GM19467 (cell line): ENCODE measurements at regions not wholly inside any gene's neighbourhood (a gene's known extent, or its start where the extent isn't known, plus 50 kb on each side); places are given as distances from the start of the nearest gene placed in this dataset.

Experiments
- ATAC-seq: cut with Tn5 transposase; IDR thresholded peaks from one replicate; pipeline ENCODE4 v1.9.1; 2021; ENCODE audit warnings: mild to moderate bottlenecking, moderate library complexity; ENCODE audit not compliant: unreplicated experiment

DNA sequence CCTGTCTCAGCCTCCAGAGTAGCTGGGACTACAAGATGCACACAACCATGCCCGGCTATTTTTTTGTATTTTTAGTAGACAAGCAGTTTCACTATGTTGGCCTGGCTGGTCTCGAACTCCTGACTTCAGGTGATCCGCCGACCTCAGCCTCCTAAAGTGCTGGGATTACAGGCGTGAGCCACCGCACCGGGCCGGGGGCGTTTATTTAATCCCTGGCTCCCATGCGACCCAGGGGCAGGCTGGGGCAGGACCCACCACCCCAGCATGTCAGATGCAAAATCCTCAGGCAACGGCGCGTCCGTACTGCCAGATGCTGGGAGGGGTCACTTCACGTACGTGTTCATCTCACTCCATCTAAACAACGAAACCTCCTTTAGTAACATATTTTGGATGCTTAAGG lies 518.7 kb upstream of the NOX3 start:
- ATAC-seq: no peak

DNA sequence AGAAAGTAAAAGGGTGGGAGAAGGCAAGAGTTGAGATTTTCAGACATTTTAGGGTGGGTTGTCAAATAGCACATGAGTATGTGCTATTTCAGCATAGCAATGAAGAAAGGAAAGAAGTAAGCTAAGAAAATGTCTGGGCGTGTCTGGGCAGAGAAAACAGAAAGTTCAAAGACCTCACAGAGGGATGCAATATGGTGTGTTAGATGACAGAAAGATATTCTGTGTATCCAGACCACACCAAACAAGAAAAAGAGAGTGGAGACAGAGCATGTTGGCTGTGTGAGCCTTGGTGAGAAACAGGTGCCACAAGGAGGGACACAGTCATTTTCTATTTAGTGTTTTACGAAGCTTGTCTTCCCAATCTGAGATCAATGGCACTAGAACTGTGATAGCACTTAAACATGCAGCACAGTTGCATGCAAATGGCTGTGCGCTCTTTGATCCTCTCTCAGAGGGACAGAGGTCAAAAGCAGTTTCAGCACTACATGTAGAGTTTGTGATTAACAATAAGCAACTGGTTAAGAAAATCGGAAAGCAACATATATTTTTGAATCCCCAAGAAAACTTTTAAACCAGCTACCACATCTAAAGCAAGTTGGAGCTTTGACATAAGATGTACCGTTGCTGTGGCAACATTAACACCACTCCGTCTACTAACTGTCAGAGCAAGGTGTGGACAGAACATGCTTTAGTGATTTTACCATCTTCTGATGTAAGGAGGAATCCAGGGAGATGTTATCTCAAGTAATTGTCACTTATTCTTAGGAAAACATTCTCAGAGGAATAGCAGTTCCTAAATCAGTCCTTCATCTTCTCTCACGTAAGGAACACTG lies 515.5 kb upstream of the NOX3 start:
- ATAC-seq: no peak

GRCh38 chr6:155970472-155970871 lies 514.8 kb upstream of the NOX3 start:
- ATAC-seq: no peak

- no peak for ATAC-seq
Observed at GRCh38 chr6:155968921-155969320, 513.3 kb upstream of the NOX3 start.

DNA sequence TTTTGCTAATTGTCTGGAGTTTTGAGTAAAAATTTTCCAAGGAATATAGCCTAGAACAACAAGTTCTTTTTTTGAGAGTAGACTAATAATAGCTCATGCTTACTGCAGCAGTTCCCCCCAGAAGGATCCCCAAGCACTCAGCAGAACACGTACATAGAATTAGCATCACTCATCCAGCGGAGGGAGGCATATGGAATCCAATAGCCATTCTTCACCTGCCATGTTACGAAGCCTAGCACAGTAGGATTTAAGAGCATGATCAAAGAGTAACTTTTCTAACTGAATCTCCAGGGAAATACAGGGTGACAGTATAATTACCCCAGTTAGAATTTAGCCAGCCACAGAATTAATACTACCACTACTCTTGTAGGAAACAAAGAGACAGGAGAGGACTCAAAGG lies 511.7 kb upstream of the NOX3 start:
- ATAC-seq: no peak

DNA sequence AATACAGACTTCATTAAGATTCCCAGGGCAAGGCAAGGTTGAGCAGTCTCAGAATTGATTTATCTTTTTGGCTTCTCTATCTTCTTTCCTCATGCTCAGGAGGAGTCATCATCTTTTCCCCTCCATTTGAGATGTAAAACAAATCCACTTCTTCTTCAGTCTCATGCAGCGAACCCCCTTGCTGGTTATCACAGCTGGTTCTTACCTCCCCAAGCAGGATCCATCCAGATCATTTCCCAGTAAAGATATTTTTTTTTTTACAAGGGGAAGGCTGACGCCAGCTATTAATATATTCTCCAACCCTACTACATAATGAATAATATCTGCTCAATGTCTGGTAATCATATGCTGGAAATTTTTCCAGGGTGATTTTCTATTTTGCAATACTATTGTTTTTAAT lies 508.9 kb upstream of the NOX3 start:
- no peak for ATAC-seq

- ATAC-seq: no peak
Observed at GRCh38 chr6:155962276-155962675, 506.6 kb upstream of the NOX3 start.

DNA sequence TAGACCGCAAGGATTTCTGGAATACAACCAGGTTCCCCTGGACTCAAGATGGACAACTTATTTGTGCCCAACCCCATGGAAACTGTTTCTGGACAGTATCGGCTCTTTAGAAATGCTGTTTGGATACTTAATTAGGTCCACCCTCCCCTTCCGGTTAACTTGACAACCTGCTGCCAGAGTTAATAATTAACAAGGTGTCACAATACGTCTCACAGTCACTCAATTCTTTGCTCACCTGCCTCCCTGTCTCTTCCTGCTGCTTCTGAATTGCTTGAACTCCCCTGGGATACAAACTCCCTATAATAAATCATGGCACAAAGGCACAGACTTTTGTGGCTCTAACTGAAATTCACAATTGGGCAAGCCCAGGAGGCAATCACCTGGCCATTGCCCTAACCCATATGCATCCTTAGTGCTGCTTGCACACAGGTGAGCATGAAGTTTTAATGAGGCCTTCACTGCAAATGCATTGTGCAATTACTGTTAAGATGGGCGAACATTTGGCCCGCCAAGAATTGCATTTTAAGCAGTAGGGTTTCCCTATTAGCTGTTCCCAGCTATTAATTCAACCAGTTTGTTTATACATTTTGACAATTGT lies 504.4 kb upstream of the NOX3 start:
- no peak for ATAC-seq

- ATAC-seq: no peak
Observed at GRCh38 chr6:155958550-155958949, 502.9 kb upstream of the NOX3 start.

- no peak for ATAC-seq
Observed at GRCh38 chr6:155955038-155955437, 499.4 kb upstream of the NOX3 start.

DNA sequence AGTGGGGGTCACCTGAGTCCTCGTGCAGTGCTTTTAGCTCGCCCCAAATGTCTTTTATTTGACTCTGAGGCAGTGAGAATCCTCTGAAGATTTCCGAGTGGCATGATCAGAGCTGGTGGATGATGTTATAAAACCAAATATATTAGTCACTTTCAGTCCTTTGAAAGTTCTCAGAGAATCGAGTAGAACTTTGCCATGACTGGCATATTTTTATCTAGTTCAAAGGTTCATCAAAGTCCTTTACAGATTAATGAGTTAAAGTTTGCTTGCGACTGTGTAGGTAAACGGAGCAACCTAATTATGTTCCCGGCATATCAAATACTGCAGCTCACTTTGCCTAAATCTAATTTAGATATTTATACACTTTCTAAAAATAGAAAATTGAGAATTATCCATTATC lies 498.5 kb upstream of the NOX3 start:
- ATAC-seq: no peak

- ATAC-seq: no peak
Observed at GRCh38 chr6:155949256-155949655, 493.6 kb upstream of the NOX3 start.

DNA sequence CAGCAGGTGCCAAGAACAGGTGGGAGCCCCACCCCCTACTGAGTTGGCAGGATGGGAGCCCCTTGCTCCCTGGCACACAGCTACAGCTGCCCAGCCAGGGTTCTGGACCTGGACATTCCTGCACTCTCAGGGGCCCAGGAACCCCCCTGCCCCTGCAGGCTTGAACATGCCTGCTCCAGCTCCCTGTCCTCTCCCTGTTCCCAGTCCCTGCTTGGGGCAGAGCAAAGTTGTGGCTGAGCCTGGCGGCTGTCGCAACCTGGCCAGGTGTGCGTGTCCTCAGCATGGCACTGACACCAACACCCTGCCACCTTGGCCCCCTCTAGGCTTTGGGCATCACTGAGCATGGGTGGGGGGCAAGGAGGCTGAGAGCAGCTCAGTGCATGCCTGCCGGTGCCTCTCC lies 491.2 kb upstream of the NOX3 start:
- ATAC-seq: no peak

GRCh38 chr6:155943635-155944034 lies 488.0 kb upstream of the NOX3 start:
- ATAC-seq: no peak

DNA sequence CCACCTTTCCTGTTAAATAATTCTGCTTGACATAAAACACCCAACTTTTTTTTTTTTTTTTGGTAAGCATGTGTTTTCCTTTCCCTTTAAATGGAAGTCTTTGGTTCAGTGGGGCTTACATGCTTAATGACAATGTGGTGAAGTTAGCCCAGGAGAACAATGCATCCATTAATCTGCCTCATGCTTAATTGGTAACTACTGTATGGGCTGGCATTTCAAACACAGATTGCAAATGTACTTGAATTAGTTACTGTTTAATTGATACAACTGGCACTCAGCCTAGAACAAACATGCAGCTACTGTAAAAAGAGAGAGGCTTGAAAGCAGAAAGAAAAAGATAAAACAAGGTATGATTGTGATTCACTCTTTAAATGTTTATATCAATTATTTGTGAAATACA lies 483.6 kb upstream of the NOX3 start:
- no peak for ATAC-seq

GRCh38 chr6:155936551-155936950 lies 480.9 kb upstream of the NOX3 start:
- ATAC-seq: no peak

DNA sequence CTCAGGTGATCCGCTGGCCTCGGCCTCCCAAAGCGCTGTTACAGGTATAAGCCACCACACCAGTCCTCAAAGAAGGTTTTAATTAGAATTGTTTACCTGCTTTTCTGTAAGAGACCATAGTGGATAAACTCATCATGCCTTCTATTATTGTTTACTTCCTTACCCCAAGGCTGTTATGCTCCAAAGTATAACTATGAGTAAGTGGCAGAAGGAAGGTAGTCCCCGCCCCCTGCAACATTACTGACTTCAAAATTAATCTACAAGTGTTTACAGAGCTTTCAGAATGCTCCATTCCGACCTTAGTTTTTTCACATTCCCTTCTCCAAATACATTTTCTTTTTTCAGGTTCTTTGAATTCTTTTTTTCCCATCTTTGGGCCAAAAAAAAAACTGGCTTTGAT lies 480.5 kb upstream of the NOX3 start:
- no peak for ATAC-seq

DNA sequence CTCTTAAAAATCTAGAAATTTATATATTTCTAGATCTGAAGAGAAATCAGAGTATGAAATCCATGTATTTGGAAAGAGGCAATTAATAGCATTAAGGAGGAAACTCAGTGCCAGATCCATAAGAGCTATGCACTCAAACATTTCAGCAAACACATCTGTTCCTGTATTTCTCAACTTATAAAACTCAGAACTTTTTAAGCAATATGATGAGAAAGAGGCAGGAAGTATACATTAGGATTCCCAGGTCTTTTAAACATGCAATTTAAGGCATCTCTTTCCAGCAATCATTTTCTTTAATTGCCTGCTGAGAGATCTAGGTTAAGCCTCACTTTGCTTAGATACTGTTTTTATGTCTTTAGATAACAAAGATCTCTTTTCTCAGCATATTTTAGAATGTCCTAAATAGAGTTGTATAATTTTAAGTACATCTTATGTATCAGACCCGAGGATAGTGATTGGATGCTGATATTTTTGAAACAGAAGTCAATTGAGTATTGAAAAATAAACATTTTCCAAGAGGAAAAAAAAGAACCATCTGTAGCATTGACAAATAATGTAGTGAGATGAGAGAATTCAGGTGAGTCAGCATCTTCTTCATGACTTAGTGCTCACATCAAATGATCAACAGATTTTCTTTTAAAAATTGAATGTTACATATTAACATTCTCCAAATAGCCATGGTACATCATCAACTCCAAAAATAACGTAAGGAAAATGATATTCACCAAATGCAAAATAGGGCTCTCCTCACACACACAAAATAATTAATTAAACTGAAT lies 461.4 kb upstream of the NOX3 start:
- ATAC-seq: no peak

- no peak for ATAC-seq
Observed at GRCh38 chr6:155915651-155916050, 460.0 kb upstream of the NOX3 start.

GRCh38 chr6:155913816-155914215 lies 458.2 kb upstream of the NOX3 start:
- ATAC-seq: no peak

DNA sequence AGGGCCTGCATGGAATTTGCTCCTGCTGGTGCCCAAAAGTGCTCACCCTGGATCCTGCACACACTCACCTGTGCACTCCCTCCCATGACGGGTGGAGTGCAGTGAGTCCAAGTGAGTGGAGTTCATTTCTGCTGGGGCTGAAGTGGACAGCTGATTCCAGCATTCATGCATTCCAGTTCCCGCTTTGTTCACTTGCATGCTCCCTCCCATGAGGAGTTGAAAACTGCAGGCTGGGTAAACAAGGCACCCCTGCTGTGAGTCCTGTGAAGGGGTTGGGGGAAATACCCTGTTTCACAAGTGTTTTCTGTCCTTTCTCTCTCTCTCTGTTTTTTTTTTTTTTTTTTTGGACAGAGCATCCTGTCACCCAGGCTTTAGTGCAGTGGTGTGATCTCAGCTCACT lies 454.1 kb upstream of the NOX3 start:
- no peak for ATAC-seq

- ATAC-seq: no peak
Observed at GRCh38 chr6:155895641-155896040, 440.0 kb upstream of the NOX3 start.
